Activated T-helper 17 cell treated with anti-CD3 and anti-CD28 coated beads, Interleukin-2, amount 50 U/mL, for 72 hours (primary cell): ENCODE measurements at regions not wholly inside any gene's neighbourhood (a gene's known extent, or its start where the extent isn't known, plus 50 kb on each side); places are given as distances from the start of the nearest gene placed in this dataset.
"Not testable (repeated sequence)": the region's sequence is repeated elsewhere in the genome, so short reads cannot be mapped to it uniquely, and the experiment has no call there.

ENCODE experiments used
- ATAC-seq: fragments of 150-1000 bp; cut with Tn5 transposase; replicated peaks from 2 replicates; pipeline ENCODE4 v1.10.0; 2021; ENCODE audit warnings: mild to moderate bottlenecking, moderate library complexity
- H3K27ac Mint-ChIP-seq: one replicate; pipeline ENCODE4 v1.8.0; 2022; ENCODE audit warnings: mixed read lengths
- H3K27me3 Mint-ChIP-seq: one replicate; pipeline ENCODE4 v1.8.0; 2022; ENCODE audit warnings: mixed read lengths
- H3K36me3 Mint-ChIP-seq: one replicate; pipeline ENCODE4 v1.8.0; 2022; ENCODE audit warnings: low read depth, mild to moderate bottlenecking, mixed read lengths
- H3K4me1 Mint-ChIP-seq: one replicate; pipeline ENCODE4 v1.8.0; 2022; ENCODE audit warnings: mixed read lengths
- H3K4me3 Mint-ChIP-seq: one replicate; pipeline ENCODE4 v1.8.0; 2022; ENCODE audit warnings: mild to moderate bottlenecking, mixed read lengths
- H3K9me3 Mint-ChIP-seq: one replicate; pipeline ENCODE4 v1.8.0; 2022; ENCODE audit warnings: mixed read lengths

DNA sequence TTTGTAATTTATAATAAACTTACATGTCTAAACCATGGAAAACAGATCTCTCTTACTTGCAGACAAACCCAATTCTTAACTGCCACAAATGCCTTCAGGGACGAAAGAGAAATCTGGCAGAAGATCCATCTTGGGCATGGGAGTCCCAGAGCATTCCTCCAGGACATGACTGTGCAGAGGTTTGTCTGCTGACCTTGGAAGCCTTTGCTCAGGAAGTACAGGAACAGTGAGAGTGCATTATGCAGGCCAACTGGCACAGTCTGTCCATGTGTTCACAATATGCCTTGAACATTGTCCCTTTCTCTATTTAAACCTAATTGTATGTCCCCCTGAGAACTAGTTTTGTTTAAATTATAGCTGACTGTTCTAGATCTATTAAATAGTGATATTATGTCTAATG lies 467.1 kb downstream of the ATP23 start:
- Mint-ChIP-seq H3K27ac (no peak overlapping the region), H3K4me3 (no peak overlapping the region), H3K36me3 (no peaks in the 10 kb centered on the region), H3K27me3 (peaks cover 4% of the 10 kb centered on the region), H3K4me1 (no peaks in the 10 kb centered on the region), H3K9me3 (no peaks in the 10 kb centered on the region)
- no peak for ATAC-seq

- ATAC-seq = no peak
- Mint-ChIP-seq H3K27ac (no peak overlapping the region), H3K4me1 (no peaks in the 10 kb centered on the region), H3K27me3 (peaks cover 4% of the 10 kb centered on the region), H3K9me3 (no peaks in the 10 kb centered on the region), H3K4me3 (no peak overlapping the region), H3K36me3 (no peaks in the 10 kb centered on the region)
Measured at GRCh38 chr12:58412461-58413060, 471.2 kb downstream of the ATP23 start.

- no peak overlapping the region for H3K27ac Mint-ChIP-seq
- H3K36me3 Mint-ChIP-seq = no peaks in the 10 kb centered on the region
- peaks cover 7% of the 10 kb centered on the region for H3K27me3 Mint-ChIP-seq
- no peak overlapping the region for H3K4me3 Mint-ChIP-seq
- H3K4me1 Mint-ChIP-seq = no peaks in the 10 kb centered on the region
- no peak for ATAC-seq
- no peaks in the 10 kb centered on the region for H3K9me3 Mint-ChIP-seq
Measured at GRCh38 chr12:58413794-58414193, 472.4 kb downstream of the ATP23 start.

DNA sequence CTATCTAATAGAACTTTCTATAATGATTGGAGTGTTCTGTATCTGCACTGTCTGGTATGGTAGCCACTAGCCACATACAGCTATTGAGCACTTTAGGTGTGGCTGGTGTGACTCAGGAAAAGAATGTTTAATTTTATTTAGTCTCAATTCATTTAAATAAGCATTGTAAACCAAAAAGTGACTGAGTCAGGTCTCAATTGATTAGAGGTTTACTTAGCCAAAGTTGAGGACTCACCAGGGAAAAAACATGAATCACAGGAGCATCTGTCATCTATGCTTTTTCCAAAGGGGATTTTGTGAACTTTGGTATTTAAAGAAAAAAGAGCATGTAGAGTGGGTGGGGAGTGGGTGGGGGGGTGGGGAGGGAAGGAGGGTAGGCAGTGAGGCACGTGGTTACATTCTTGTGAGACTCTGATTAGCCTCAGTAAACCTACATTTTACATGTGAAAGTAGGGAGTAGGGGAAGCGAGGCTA lies 473.1 kb downstream of the ATP23 start:
- Mint-ChIP-seq H3K4me3 (no peak overlapping the region), H3K9me3 (no peaks in the 10 kb centered on the region), H3K36me3 (no peaks in the 10 kb centered on the region), H3K4me1 (no peaks in the 10 kb centered on the region), H3K27ac (no peak overlapping the region), H3K27me3 (peaks cover 7% of the 10 kb centered on the region)
- peak; percentile 62 for ATAC-seq

- Mint-ChIP-seq H3K27ac (no peak overlapping the region), H3K36me3 (no peaks in the 10 kb centered on the region), H3K4me3 (no peak overlapping the region), H3K27me3 (peaks cover 10% of the 10 kb centered on the region), H3K9me3 (no peaks in the 10 kb centered on the region), H3K4me1 (no peaks in the 10 kb centered on the region)
- no peak for ATAC-seq
Measured at GRCh38 chr12:58415716-58416115, 474.3 kb downstream of the ATP23 start.

GRCh38 chr12:58416236-58416635 lies 474.9 kb downstream of the ATP23 start:
- Mint-ChIP-seq H3K27ac (no peak overlapping the region), H3K36me3 (no peaks in the 10 kb centered on the region), H3K4me1 (no peaks in the 10 kb centered on the region), H3K27me3 (peaks cover 10% of the 10 kb centered on the region), H3K4me3 (no peak overlapping the region), H3K9me3 (no peaks in the 10 kb centered on the region)
- no peak for ATAC-seq

GRCh38 chr12:58419196-58419760 lies 477.9 kb downstream of the ATP23 start:
- H3K4me3 Mint-ChIP-seq = no peak overlapping the region
- H3K27me3 Mint-ChIP-seq = peaks cover 7% of the 10 kb centered on the region
- no peak overlapping the region for H3K27ac Mint-ChIP-seq
- no peak for ATAC-seq
- no peaks in the 10 kb centered on the region for H3K36me3 Mint-ChIP-seq
- no peaks in the 10 kb centered on the region for H3K4me1 Mint-ChIP-seq
- peaks cover 5% of the 10 kb centered on the region for H3K9me3 Mint-ChIP-seq

GRCh38 chr12:58419905-58420304 lies 478.5 kb downstream of the ATP23 start:
- H3K27me3 Mint-ChIP-seq = peaks cover 7% of the 10 kb centered on the region
- no peak overlapping the region for H3K27ac Mint-ChIP-seq
- H3K36me3 Mint-ChIP-seq = no peaks in the 10 kb centered on the region
- no peak overlapping the region for H3K4me3 Mint-ChIP-seq
- H3K9me3 Mint-ChIP-seq = peaks cover 5% of the 10 kb centered on the region
- no peak for ATAC-seq
- peaks cover 3% of the 10 kb centered on the region for H3K4me1 Mint-ChIP-seq

DNA sequence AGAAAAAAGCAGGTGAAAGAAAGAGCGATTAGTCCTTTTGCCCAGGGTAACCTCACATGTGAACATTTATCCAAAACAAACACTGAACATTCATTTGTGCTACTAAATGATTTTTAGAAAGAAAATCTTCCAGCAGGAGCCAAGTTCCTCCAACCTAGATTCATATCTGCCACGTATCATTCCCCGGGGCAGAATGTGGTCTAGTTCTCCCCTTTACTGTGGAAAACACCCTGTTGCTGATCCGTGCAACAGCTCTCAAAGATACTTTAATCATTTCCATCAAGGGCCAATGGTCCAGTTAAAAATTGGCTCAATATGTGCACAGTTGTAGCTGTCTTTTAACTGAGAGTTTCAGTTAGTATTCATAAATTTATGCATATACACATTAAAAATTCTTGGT lies 479.1 kb downstream of the ATP23 start:
- peaks cover 5% of the 10 kb centered on the region for H3K9me3 Mint-ChIP-seq
- H3K36me3 Mint-ChIP-seq = no peaks in the 10 kb centered on the region
- H3K4me3 Mint-ChIP-seq = no peak overlapping the region
- peaks cover 7% of the 10 kb centered on the region for H3K27me3 Mint-ChIP-seq
- no peak overlapping the region for H3K27ac Mint-ChIP-seq
- H3K4me1 Mint-ChIP-seq = peaks cover 4% of the 10 kb centered on the region
- no peak for ATAC-seq

GRCh38 chr12:58421990-58422389 lies 480.6 kb downstream of the ATP23 start:
- H3K27ac Mint-ChIP-seq = no peak overlapping the region
- H3K4me3 Mint-ChIP-seq = no peak overlapping the region
- H3K36me3 Mint-ChIP-seq = no peaks in the 10 kb centered on the region
- H3K4me1 Mint-ChIP-seq = peaks cover 4% of the 10 kb centered on the region
- peaks cover 8% of the 10 kb centered on the region for H3K27me3 Mint-ChIP-seq
- no peak for ATAC-seq
- peaks cover 5% of the 10 kb centered on the region for H3K9me3 Mint-ChIP-seq

DNA sequence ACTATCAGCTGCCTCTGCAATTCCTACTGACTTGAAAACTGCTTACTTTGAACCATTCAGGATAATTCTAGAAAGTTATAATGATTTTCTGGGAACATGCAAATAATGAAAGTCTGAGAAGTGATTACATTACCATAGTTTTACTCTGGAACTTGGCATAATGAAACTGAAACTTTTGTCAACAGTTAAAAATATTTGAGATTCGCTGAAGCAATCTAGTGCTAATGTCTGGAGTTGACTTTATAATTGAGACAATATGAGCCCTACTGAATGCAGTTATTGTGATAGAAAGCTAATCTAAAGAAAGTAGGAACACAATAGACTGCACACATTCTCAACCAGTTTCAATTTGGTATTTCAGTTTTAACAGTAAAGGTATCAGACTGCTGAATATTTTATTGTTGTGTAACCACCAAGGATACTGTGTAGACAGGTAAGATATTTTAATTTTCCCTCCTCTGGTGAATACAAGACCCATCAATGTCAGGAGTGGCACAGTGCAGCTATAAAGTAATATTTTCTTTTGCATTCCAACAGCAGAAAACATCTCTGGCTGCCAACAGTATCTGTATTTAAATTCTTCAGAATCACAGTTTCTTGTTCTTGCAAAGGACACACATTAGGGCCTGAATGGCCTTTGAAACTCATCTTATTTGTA lies 483.5 kb downstream of the ATP23 start:
- peak overlapping the region; percentile 75 for H3K27ac Mint-ChIP-seq
- H3K4me1 Mint-ChIP-seq = peaks cover 4% of the 10 kb centered on the region
- ATAC-seq = peak; percentile 31
- peaks cover 10% of the 10 kb centered on the region for H3K9me3 Mint-ChIP-seq
- peak overlapping the region; percentile 62 for H3K4me3 Mint-ChIP-seq
- no peaks in the 10 kb centered on the region for H3K36me3 Mint-ChIP-seq
- H3K27me3 Mint-ChIP-seq = peaks cover 14% of the 10 kb centered on the region

- Mint-ChIP-seq H3K27ac (peak overlapping the region; percentile 75), H3K4me3 (peak overlapping the region; percentile 62), H3K36me3 (no peaks in the 10 kb centered on the region), H3K27me3 (peaks cover 11% of the 10 kb centered on the region), H3K9me3 (peaks cover 10% of the 10 kb centered on the region), H3K4me1 (peaks cover 4% of the 10 kb centered on the region)
- ATAC-seq = peak; percentile 92
Measured at GRCh38 chr12:58425481-58426392, 484.4 kb downstream of the ATP23 start.

DNA sequence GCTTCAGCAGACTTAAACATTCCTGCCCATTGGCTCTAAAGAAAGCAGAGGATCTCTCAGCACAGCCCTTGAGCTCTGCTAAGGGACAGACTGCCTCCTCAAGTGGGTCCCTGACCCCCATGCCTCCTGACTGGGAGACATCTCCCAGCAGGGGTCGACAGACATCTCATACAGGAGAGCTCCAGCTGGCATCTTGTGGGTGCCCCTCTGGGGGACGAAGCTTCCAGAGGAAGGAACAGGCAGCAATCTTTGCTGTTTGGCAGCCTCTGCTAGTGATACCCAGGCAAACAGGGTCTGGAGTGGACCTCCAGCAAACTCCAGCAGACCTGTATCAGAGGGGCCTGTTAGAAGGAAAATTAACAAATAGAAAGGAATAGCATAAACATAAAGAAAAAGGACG lies 485.1 kb downstream of the ATP23 start:
- not testable (repeated sequence) for H3K36me3 Mint-ChIP-seq, H3K4me1 Mint-ChIP-seq, H3K9me3 Mint-ChIP-seq, ATAC-seq
- Mint-ChIP-seq H3K4me3 (peak overlapping the region; percentile 62), H3K27me3 (peaks cover 11% of the 10 kb centered on the region), H3K27ac (peak overlapping the region; percentile 75)

DNA sequence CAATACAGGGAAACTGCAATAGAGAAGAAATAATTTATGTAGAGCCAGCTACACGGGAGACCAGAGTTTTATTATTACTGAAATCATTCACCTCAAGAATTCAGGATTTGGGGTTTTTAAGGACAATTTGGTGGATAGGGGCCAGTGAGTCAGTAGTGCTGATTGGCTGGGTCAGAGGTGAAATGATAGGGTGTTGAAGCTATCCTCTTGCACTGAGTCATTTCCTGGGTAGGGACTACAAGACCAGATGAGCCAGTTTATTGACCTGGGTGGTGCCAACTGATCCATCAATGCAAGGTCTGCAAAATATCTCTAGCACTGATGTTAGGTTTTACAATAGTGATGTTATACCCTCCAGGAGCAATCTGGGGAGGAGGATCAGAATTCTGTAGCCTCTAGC lies 486.3 kb downstream of the LRIG3 start:
- H3K4me1 Mint-ChIP-seq = no peaks in the 10 kb centered on the region
- ATAC-seq = peak; percentile 39
- no peak overlapping the region for H3K27ac Mint-ChIP-seq
- no peaks in the 10 kb centered on the region for H3K36me3 Mint-ChIP-seq
- H3K9me3 Mint-ChIP-seq = no peaks in the 10 kb centered on the region
- H3K4me3 Mint-ChIP-seq = no peak overlapping the region
- H3K27me3 Mint-ChIP-seq = peaks cover 17% of the 10 kb centered on the region
